ENCODE measurements at regions not wholly inside any gene's neighbourhood (a gene's known extent, or its start where the extent isn't known, plus 50 kb on each side); places are given as distances from the start of the nearest gene placed in this dataset.

DNA sequence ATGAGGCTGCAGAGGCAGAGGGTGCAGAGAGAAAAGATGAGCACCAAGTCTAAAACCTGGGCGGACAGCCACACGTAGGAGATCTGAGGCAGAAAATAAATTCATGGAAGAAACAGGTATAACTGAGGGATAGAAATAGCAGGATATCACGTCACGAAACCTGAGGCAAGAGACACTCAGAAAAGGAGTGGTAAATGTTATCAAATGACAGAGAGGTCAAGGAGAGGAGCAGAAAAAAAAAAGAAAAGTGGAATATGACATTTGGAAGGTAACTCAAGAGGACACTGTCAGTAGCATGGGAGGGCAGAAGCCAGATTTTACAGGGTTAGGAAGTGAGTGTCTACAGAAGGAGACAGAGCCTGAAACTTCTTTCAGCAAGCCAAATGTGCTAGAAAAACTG is 84.2 kb upstream of the FBXL4 start:
- no peak for TF ChIP-seq POLR2A (IDR thresholded peaks at IDR 0.05)
- TF ChIP-seq, protein P1, sequence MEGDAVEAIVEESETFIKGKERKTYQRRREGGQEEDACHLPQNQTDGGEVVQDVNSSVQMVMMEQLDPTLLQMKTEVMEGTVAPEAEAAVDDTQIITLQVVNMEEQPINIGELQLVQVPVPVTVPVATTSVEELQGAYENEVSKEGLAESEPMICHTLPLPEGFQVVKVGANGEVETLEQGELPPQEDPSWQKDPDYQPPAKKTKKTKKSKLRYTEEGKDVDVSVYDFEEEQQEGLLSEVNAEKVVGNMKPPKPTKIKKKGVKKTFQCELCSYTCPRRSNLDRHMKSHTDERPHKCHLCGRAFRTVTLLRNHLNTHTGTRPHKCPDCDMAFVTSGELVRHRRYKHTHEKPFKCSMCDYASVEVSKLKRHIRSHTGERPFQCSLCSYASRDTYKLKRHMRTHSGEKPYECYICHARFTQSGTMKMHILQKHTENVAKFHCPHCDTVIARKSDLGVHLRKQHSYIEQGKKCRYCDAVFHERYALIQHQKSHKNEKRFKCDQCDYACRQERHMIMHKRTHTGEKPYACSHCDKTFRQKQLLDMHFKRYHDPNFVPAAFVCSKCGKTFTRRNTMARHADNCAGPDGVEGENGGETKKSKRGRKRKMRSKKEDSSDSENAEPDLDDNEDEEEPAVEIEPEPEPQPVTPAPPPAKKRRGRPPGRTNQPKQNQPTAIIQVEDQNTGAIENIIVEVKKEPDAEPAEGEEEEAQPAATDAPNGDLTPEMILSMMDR (IDR thresholded peaks at IDR 0.05), result no peak

Measured in adrenal gland (tissue), 5 donors.